Mammary epithelial cell (primary cell): ENCODE measurements at regions not wholly inside any gene's neighbourhood (a gene's known extent, or its start where the extent isn't known, plus 50 kb on each side); places are given as distances from the start of the nearest gene placed in this dataset.

Experiments used
- CTCF ChIP-seq, 2 donors: IDR thresholded peaks in 1 of 2; conservative IDR thresholded peaks in 1 of 2; 2 replicates each; pipeline ENCODE4 v1.5.1; 2011 to 2012; ENCODE audit warnings: inconsistent platforms in 2 of 2, low read length in 2 of 2, mild to moderate bottlenecking in 2 of 2, control low read depth in 1 of 2, low read depth in 1 of 2; ENCODE audit not compliant: insufficient read depth in 1 of 2; ENCODE audit errors: extremely low read depth in 1 of 2
- EZH2 ChIP-seq: IDR thresholded peaks from 2 replicates; pipeline ENCODE4 v1.6.1; 2012; ENCODE audit warnings: low read length, inconsistent platforms, borderline replicate concordance

- TF ChIP-seq EZH2 (no peak), CTCF (conservative IDR thresholded peaks at IDR 0.05 in 1 of 2, IDR thresholded peaks at IDR 0.05 in 1 of 2; ENCODE audit: extremely low read depth in 1 of 2, insufficient read depth in 1 of 2, low read depth in 1 of 2, low read length in 2 of 2) (no peak)
Observed at GRCh38 chr14:43338713-43339112, 1168.4 kb downstream of the FSCB start.
